RWPE1 (cell line): ENCODE measurements at regions not wholly inside any gene's neighbourhood (a gene's known extent, or its start where the extent isn't known, plus 50 kb on each side); places are given as distances from the start of the nearest gene placed in this dataset.
"Not testable (repeated sequence)": the region's sequence is repeated elsewhere in the genome, so short reads cannot be mapped to it uniquely, and the experiment has no call there.

ENCODE experiments used
- CTCF ChIA-PET: fragments of 350-600 bp; sonication (Branson Sonifier 250); formaldehyde crosslinking; extraction: SDS; loops from one replicate; lab custom pipeline; 2021; lab: Yijun Ruan, JAX
- POLR2A ChIA-PET: fragments of 400-600 bp; formaldehyde crosslinking; extraction: SDS; loops from one replicate; lab custom pipeline; 2020; ENCODE audit warnings: antibody characterized with exemption; ENCODE audit not compliant: low non-redundant PET; lab: Yijun Ruan, JAX
- DNase-seq: peaks from one replicate; pipeline ENCODE4 v3.0.0; 2012; ENCODE audit warnings: low spot score
- H3K27ac ChIP-seq: fragments of 450-650 bp; 2 replicates; pipeline ENCODE4 v1.5.1; 2017
- TF ChIP-seq, protein P1 (sequence below): fragments of 450-650 bp; conservative IDR thresholded peaks from 2 replicates; pipeline ENCODE4 v1.5.1; 2017; ENCODE audit warnings: low read depth, mild to moderate bottlenecking

DNA sequence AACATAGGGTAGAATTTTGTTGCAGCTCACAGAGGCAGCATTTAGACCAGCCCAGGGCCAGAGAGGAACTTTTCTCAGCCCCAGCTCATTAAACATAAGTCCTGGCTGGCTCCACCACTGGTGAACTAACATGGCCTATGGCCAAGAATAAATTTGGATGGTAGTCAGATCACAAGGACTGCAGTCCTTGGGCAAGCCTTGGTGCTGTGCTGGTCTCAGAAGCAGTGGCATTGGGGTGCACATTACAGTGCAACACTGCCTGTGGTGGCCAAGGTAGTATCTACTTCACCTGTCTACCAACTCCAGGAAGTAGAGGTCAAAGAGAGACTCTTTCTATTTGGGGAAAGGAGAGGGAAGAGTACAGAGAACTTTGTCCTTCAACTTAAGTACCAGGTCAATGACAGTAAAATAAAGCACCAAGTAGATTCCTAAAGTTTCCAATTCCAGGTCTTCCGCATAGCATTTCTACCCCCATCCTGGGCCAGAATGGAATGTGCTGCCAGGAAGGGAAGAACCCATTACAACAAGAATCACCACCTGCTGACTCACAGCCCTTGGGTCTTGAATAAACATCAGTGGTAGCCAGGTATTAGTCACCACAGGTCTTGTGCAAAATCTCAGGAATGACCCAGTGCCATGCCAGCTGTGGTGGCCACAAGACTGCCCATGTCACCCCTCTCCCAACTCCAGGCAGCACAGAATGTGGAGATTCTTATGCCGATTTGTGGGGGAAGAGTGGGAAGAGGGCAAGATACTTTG is 155.4 kb upstream of the FSIP2 start:
- POLR2A ChIA-PET, result no interaction called here
- CTCF ChIA-PET, result no interaction called here
- peak overlapping the region; percentile 77 for H3K27ac ChIP-seq
- TF ChIP-seq, protein P1, sequence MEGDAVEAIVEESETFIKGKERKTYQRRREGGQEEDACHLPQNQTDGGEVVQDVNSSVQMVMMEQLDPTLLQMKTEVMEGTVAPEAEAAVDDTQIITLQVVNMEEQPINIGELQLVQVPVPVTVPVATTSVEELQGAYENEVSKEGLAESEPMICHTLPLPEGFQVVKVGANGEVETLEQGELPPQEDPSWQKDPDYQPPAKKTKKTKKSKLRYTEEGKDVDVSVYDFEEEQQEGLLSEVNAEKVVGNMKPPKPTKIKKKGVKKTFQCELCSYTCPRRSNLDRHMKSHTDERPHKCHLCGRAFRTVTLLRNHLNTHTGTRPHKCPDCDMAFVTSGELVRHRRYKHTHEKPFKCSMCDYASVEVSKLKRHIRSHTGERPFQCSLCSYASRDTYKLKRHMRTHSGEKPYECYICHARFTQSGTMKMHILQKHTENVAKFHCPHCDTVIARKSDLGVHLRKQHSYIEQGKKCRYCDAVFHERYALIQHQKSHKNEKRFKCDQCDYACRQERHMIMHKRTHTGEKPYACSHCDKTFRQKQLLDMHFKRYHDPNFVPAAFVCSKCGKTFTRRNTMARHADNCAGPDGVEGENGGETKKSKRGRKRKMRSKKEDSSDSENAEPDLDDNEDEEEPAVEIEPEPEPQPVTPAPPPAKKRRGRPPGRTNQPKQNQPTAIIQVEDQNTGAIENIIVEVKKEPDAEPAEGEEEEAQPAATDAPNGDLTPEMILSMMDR, result no peak
- peak; percentile 82 for DNase-seq

DNA sequence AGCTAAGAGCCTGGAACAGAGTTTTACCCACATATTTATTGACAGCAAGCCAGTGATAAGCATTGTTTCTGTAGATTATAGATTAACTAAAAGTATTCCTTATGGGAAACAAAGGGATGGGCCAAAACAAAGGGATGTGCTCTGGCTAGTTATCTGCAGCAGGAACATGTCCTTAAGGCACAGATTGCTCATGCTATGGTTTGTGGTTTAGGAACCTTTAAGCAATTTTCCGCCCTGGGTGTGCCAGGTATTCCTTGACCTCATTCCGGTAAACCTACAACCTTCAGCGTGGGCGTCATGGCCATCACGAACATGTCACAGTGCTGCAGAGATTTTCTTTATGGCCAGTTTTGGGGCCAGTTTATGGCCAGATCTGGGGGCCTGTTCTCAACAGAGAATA is 153.4 kb upstream of the FSIP2 start:
- DNase-seq, CTCF ChIA-PET, H3K27ac ChIP-seq, POLR2A ChIA-PET: not testable (repeated sequence)

DNA sequence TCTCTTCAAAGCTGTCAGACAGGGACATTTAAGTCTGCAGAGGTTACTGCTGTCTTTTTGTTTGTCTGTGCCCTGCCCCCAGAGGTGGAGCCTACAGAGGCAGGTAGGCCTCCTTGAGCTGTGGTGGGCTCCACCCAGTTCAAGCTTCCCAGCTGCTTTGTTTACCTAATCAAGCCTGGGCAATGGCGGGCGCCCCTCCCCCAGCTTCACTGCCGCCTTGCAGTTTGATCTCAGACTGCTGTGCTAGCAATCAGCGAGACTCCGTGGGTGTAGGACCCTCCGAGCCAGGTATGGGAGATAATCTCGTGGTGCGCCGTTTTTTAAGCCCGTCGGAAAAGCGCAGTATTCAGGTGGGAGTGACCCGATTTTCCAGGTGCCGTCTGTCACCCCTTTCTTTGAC is 147.3 kb upstream of the FSIP2 start:
- H3K27ac ChIP-seq, CTCF ChIA-PET, POLR2A ChIA-PET, DNase-seq: not testable (repeated sequence)

DNA sequence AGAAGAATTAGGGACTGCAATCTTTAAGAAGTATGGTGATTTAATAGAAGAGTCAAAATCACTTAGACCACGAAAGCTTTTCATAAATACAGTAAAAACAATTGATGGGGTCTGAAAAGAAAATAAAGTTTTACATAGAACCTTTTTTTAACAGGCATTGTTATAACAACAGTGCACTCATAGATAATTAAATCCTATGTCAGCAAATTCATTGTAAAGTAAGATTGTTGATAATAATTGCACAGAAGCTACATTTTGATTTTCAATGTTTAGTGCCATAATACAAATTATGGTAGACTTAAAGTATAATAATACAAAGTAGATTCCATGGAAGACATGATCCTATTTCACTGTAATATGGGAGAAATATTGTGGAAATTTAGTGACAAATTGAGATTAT is 130.7 kb upstream of the FSIP2 start:
- TF ChIP-seq, protein P1, result no peak
- ChIA-PET CTCF (no interaction called here), POLR2A (no interaction called here)
- no peak overlapping the region for H3K27ac ChIP-seq
- DNase-seq, result no peak

DNA sequence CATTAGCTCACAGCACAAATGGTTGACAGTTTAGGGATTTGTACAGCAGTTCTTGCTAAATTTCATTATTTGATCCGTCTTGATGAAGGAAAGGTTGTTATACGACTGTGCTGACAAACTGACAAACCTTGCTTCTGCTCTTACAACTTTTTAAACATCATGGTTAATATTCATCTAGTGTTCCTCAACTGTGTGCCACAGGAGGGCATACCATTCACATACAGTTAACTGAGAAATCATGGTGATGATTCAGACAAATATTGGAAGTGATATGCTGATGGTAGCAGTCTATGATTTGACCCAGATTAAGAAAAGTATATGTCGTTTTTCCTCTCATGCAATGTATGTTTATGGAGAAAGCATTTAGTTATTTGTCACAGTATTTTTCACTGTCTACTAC is 129.8 kb upstream of the FSIP2 start:
- H3K27ac ChIP-seq, result no peak overlapping the region
- TF ChIP-seq, protein P1, result 0 out of 2 replicates have a peak, but pooled peaks have one; percentile 15
- CTCF ChIA-PET, result no interaction called here
- POLR2A ChIA-PET, result no interaction called here
- DNase-seq, result peak; percentile 4

DNA sequence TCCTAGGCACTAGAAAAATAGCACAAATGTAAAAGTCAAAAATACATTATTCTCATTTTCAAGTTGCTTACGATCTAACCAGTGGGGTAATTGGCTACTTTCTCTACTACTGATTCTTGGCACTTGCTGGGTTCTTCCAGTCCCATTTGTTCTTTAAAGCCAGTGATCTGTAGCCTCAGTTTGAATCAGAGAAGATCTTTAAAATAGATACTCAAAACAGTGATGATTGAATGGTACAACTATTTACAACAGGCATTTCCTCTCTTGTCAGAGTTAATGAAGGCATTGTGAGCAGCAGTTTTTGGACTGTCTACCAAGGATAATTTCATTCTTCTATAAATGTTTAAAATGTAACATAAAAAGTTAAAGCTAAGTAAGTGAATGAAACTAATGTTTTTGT is 128.3 kb upstream of the FSIP2 start:
- ChIA-PET CTCF (interaction anchor here (1.0 kb wide), 1 partner anchor 646 kb away, joined by 4 read pairs; no protein-coding TSS in a partner anchor), POLR2A (no interaction called here)
- no peak overlapping the region for H3K27ac ChIP-seq
- TF ChIP-seq, protein P1, result no peak
- DNase-seq, result no peak

DNA sequence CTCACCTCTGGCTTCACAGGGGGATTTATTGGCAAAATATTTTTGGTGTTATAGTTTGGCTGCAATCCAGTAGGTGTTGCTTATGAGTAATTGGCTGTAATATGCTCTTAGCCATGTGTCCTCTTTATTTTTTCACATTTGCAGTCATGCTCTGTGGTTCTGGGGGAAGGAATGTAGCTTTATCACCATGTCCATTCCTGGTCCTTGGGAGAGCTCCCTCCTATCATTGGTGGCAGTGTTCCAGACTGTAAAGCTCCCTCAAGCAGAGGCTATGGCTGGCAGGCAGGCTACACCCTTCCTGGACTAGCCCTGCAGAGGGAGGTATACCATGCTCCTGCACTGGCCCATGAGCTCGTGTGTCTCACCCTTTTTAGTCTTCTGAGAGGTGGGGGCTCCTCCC is 120.0 kb upstream of the FSIP2 start:
- ChIA-PET POLR2A (no interaction called here), CTCF (no interaction called here)
- H3K27ac ChIP-seq, result no peak overlapping the region
- peak; percentile 4 for DNase-seq
- TF ChIP-seq, protein P1, result no peak
